Mesothelial cell of epicardium (in vitro differentiated cells): ENCODE measurements at regions not wholly inside any gene's neighbourhood (a gene's known extent, or its start where the extent isn't known, plus 50 kb on each side); places are given as distances from the start of the nearest gene placed in this dataset.

Experiments used
- DNase-seq, 2 experiments: peaks; one replicate each; pipeline ENCODE4 v3.0.0; 2021; ENCODE audit warnings: low spot score in 2 of 2; ENCODE audit not compliant: unreplicated experiment in 2 of 2
- H3K27ac Mint-ChIP-seq: 2 replicates; pipeline ENCODE4 v1.8.0; 2021; ENCODE audit warnings: mixed read lengths
- H3K27me3 Mint-ChIP-seq: 2 replicates; pipeline ENCODE4 v1.8.0; 2021; ENCODE audit warnings: low read depth, mixed read lengths
- H3K36me3 Mint-ChIP-seq: 2 replicates; pipeline ENCODE4 v1.8.0; 2021; ENCODE audit warnings: mixed read lengths
- H3K4me1 Mint-ChIP-seq: 2 replicates; pipeline ENCODE4 v1.8.0; 2021; ENCODE audit warnings: mixed read lengths
- H3K4me3 Mint-ChIP-seq: 2 replicates; pipeline ENCODE4 v1.8.0; 2021; ENCODE audit warnings: mild to moderate bottlenecking, moderate library complexity, mixed read lengths
- H3K9me3 Mint-ChIP-seq: 2 replicates; pipeline ENCODE4 v1.8.0; 2021; ENCODE audit warnings: mixed read lengths
- CTCF ChIP-seq: fragments of 200-600 bp; sonication (generic); IDR thresholded peaks from one replicate; pipeline ENCODE4 v1.5.0; 2021; ENCODE audit warnings: antibody characterized with exemption; ENCODE audit not compliant: unreplicated experiment

- H3K9me3 Mint-ChIP-seq, result no peaks in the 10 kb centered on the region
- H3K27me3 Mint-ChIP-seq, result peaks cover 18% of the 10 kb centered on the region
- no peak overlapping the region for H3K27ac Mint-ChIP-seq
- no peak overlapping the region for H3K4me3 Mint-ChIP-seq
- no peaks in the 10 kb centered on the region for H3K4me1 Mint-ChIP-seq
- no peaks in the 10 kb centered on the region for H3K36me3 Mint-ChIP-seq
- no peak for TF ChIP-seq CTCF
- no peak for DNase-seq
Observed at GRCh38 chr22:48350456-48350855, 1477.2 kb downstream of the BRD1 start.

- Mint-ChIP-seq H3K4me3 (no peak overlapping the region), H3K27me3 (peaks cover 13% of the 10 kb centered on the region), H3K4me1 (no peaks in the 10 kb centered on the region), H3K27ac (no peak overlapping the region), H3K9me3 (no peaks in the 10 kb centered on the region), H3K36me3 (no peaks in the 10 kb centered on the region)
- TF ChIP-seq CTCF, result no peak
- DNase-seq, result no peak
Observed at GRCh38 chr22:48348855-48349254, 1478.8 kb downstream of the BRD1 start.

- no peaks in the 10 kb centered on the region for H3K36me3 Mint-ChIP-seq
Observed at GRCh38 chr22:48347311-48347710, 1480.4 kb downstream of the BRD1 start.

GRCh38 chr22:48346911-48347310 lies 1480.8 kb downstream of the BRD1 start:
- H3K4me3 Mint-ChIP-seq, result no peak overlapping the region
- H3K36me3 Mint-ChIP-seq, result no peaks in the 10 kb centered on the region
- no peak for DNase-seq
- H3K27ac Mint-ChIP-seq, result no peak overlapping the region
- TF ChIP-seq CTCF, result no peak
- H3K4me1 Mint-ChIP-seq, result no peaks in the 10 kb centered on the region
- no peaks in the 10 kb centered on the region for H3K9me3 Mint-ChIP-seq
- peaks cover 24% of the 10 kb centered on the region for H3K27me3 Mint-ChIP-seq

More at GRCh38 chr22:48347311-48347710, 1480.4 kb downstream of the BRD1 start:
- Mint-ChIP-seq H3K27ac (no peak overlapping the region), H3K4me1 (no peaks in the 10 kb centered on the region), H3K27me3 (peaks cover 21% of the 10 kb centered on the region), H3K9me3 (no peaks in the 10 kb centered on the region), H3K4me3 (no peak overlapping the region)
- no peak for TF ChIP-seq CTCF
- no peak for DNase-seq

- peaks cover 4% of the 10 kb centered on the region for H3K4me1 Mint-ChIP-seq
- no peak for TF ChIP-seq CTCF
- DNase-seq, result no peak
- H3K36me3 Mint-ChIP-seq, result no peaks in the 10 kb centered on the region
- no peak overlapping the region for H3K27ac Mint-ChIP-seq
- H3K4me3 Mint-ChIP-seq, result no peak overlapping the region
- H3K9me3 Mint-ChIP-seq, result no peaks in the 10 kb centered on the region
- H3K27me3 Mint-ChIP-seq, result peaks cover 30% of the 10 kb centered on the region
Observed at GRCh38 chr22:48346311-48346710, 1481.4 kb downstream of the BRD1 start.

GRCh38 chr22:48345631-48346030 lies 1482.0 kb downstream of the BRD1 start:
- DNase-seq, result no peak
- Mint-ChIP-seq H3K4me1 (peaks cover 5% of the 10 kb centered on the region), H3K27me3 (peaks cover 37% of the 10 kb centered on the region), H3K4me3 (no peak overlapping the region), H3K36me3 (no peaks in the 10 kb centered on the region), H3K9me3 (no peaks in the 10 kb centered on the region), H3K27ac (no peak overlapping the region)
- TF ChIP-seq CTCF, result no peak
